HG02759 (cell line): ENCODE measurements at regions not wholly inside any gene's neighbourhood (a gene's known extent, or its start where the extent isn't known, plus 50 kb on each side); places are given as distances from the start of the nearest gene placed in this dataset.
"Not testable (repeated sequence)": the region's sequence is repeated elsewhere in the genome, so short reads cannot be mapped to it uniquely, and the experiment has no call there.

Source experiments
- ATAC-seq: cut with Tn5 transposase; IDR thresholded peaks from one replicate; pipeline ENCODE4 v1.9.1; 2021; ENCODE audit warnings: mild to moderate bottlenecking, moderate library complexity; ENCODE audit not compliant: unreplicated experiment

- ATAC-seq: no peak
Observed at GRCh38 chr1:47491341-47491753, 53.5 kb downstream of the FOXD2 start.

GRCh38 chr1:47495176-47495713 is 57.4 kb downstream of the FOXD2 start:
- no peak for ATAC-seq

GRCh38 chr1:47498551-47498950 is 60.7 kb downstream of the FOXD2 start:
- ATAC-seq: no peak

- no peak for ATAC-seq
Observed at GRCh38 chr1:47501069-47501468, 63.2 kb downstream of the FOXD2 start.

- ATAC-seq: no peak
Observed at GRCh38 chr1:47502746-47503370, 65.0 kb downstream of the FOXD2 start.

GRCh38 chr1:47504840-47505239 is 67.0 kb downstream of the FOXD2 start:
- ATAC-seq: not testable (repeated sequence)

- ATAC-seq: no peak
Observed at GRCh38 chr1:47505267-47505666, 67.4 kb downstream of the FOXD2 start.

GRCh38 chr1:47506053-47506452 is 68.2 kb downstream of the FOXD2 start:
- ATAC-seq: no peak

GRCh38 chr1:47507144-47507543 is 69.3 kb downstream of the FOXD2 start:
- no peak for ATAC-seq

- ATAC-seq: no peak
Observed at GRCh38 chr1:47507881-47508701, 70.2 kb downstream of the FOXD2 start.

GRCh38 chr1:47508702-47509431 is 71.0 kb downstream of the FOXD2 start:
- ATAC-seq: no peak

GRCh38 chr1:47510282-47510811 is 72.5 kb downstream of the FOXD2 start:
- no peak for ATAC-seq

GRCh38 chr1:47511825-47512224 is 74.0 kb downstream of the FOXD2 start:
- no peak for ATAC-seq

GRCh38 chr1:47513393-47513792 is 75.5 kb downstream of the FOXD2 start:
- ATAC-seq: no peak

- no peak for ATAC-seq
Observed at GRCh38 chr1:47514229-47514628, 76.4 kb downstream of the FOXD2 start.

- ATAC-seq: no peak
Observed at GRCh38 chr1:47515164-47515789, 77.4 kb downstream of the FOXD2 start.

- no peak for ATAC-seq
Observed at GRCh38 chr1:47517946-47518345, 80.1 kb downstream of the FOXD2 start.

- ATAC-seq: no peak
Observed at GRCh38 chr1:47519491-47519890, 81.6 kb downstream of the FOXD2 start.

GRCh38 chr1:47519971-47520370 is 82.1 kb downstream of the FOXD2 start:
- ATAC-seq: no peak

GRCh38 chr1:47521034-47521881 is 83.4 kb downstream of the FOXD2 start:
- no peak for ATAC-seq
